HG02610 (cell line): ENCODE measurements at regions not wholly inside any gene's neighbourhood (a gene's known extent, or its start where the extent isn't known, plus 50 kb on each side); places are given as distances from the start of the nearest gene placed in this dataset.

Experiments used
- ATAC-seq: cut with Tn5 transposase; IDR thresholded peaks from one replicate; pipeline ENCODE4 v1.9.1; 2021; ENCODE audit warnings: mild to moderate bottlenecking, moderate library complexity; ENCODE audit not compliant: unreplicated experiment

DNA sequence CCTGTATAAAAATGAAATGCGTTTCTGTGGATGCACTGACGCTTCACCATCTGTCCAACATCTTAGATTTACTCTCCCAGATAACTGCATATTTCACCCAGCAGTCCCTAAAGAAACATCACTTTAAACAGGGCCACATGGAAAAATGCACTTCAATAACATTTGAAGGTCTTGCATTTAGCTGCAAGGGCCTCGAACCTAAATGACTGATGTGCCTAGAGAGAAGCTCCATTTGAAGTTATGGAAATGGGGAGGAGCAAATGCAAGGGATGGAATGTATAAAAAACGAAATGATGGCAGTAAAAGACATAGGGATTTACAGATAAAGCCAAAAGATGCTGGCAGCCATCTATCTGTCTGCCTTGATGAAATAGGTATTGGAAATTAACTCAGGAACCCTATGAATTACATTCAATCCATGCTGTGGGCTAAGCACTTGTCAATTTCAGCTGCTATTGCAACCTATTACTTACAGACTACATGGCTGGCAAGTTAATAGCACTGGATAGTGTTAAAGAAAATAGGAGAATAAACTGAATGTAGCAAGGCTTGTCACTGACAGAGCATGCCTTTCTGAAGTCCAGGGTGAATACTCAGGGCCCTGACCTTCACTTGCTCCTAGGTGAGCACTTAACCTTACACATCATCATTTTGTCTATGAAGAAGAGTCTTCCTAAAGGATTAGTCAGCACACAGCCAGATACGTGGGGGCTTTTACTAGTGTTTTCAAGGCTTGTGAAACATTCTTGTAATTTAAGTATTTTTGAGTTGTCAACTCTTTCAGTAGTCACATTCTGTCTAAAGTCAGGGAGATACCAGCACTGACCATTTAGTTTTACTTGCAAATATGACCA lies 963.4 kb downstream of the PCDH17 start:
- ATAC-seq, result no peak

DNA sequence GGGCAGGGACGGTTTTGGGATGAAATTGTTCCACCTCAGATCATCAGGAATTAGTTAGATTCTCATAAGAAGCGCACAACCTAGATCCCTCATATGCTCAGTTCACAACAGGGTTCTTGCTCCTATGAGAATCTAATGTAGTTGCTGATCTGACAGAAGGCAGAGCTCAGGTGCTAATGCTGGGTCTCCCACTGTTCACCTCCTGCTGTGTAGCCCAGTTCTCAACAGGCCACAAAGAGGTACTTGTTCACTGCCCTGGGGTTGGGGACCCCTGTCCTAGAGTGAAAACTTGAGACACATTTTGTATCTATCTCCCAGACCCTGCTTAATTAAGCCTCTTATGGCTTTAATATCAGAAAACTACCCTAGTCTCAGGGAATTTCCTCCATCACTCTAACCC lies 966.0 kb downstream of the PCDH17 start:
- ATAC-seq, result no peak

DNA sequence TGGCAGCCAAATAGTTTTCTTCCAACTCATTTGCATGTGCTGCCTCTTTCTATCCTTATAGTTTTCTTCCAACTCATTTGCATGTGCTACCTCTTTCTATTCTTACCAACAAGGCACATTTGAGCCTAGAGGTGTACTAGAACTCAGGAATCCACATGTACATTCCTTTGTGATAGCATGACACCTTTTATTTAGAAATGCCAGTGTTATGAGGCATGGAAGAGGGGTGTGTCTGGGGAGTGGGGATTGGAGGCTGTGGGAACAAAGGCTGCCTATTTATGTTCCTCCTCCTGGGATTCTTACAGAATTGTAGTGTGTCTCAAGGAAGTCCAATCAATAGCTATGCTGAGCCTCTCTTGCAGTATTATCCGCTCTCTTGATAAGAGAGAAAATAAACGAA lies 966.7 kb downstream of the PCDH17 start:
- ATAC-seq, result no peak

DNA sequence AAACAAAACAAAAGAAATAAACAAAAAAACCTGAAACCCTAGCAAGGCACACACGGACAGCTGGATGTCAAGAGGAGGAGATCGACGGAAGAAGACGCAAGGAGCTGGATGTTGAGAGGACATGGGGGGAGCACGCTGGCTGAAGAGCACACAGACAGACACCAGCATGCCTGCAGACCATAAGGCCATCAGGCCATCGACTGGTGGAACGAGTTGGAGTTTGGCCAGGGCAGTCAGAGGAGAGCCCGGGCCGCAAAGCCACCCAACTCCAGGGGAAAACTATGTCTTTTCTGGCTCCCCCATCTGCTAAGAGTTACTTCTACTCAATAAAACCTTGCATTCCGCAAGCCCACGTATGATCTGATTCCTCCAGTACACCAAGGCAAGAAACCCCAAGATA lies 979.6 kb downstream of the PCDH17 start:
- ATAC-seq, result no peak

DNA sequence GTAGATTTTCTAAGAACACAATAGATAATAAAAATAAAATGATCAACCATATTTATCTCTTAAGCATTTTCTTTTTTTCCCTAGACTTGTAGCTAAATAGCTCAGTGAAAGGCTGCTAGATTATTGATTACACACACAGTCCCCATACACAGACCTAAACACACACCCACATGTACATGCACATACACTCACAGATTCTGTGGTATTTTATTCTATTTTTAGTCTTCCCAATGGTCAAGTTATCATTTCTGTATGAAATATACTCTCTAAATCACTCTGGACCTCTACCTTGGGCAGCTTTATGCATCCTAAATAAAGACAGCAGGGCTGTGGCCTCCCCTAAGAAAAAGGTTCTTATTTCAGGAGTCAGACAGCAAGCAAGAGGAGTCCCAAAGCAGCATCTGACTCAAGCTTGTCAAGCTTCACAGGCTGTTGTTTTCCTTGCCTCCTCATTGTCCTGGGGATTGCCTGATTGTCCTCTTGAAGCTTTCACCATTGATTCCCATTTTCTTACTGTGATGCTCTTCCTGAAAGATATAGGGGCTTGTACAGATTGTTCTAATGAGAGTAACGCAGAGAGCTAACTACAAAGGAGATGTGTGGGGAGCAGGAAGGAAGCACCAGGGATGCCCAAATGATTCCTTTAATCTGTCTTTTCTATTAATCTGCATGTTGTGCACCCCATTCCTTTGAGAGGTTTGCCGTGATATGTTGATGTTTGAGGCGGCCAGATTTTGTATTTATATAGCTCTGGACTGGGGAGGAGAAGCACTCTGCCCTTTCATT lies 986.5 kb downstream of the PCDH17 start:
- no peak for ATAC-seq

DNA sequence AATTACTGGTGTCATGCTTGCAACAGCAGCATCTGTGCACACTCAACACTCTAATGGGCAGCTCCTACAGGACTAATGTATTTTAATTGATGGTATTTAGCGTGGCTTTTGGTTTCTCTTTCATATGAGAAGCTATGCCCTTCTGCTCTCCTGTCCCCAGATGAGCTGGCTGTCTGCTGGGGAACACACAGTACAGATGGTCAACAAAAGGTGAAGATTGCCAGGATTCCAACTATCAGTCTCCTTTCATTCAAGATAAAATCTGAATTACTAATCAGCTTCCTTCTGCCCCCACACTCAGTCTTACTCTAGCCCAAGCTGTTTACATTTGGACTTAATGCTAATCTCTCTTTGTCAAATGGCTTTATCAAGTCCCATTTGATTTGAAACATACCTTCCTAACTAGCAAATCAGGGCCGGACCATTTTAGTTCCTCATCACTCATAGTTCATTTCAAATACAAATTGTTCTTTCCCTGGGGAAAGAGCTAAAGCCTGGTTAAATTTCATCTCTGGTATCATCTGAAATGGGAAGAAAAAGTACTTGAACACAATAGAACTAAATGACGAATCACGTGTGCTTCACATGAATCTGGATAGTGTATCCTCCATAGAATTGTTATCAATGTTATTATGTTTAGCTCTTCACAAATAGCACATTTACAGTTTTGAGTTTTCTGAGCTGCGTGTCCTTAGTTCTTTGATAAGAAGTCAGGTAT lies 988.0 kb downstream of the PCDH17 start:
- ATAC-seq, result peak; percentile 75

DNA sequence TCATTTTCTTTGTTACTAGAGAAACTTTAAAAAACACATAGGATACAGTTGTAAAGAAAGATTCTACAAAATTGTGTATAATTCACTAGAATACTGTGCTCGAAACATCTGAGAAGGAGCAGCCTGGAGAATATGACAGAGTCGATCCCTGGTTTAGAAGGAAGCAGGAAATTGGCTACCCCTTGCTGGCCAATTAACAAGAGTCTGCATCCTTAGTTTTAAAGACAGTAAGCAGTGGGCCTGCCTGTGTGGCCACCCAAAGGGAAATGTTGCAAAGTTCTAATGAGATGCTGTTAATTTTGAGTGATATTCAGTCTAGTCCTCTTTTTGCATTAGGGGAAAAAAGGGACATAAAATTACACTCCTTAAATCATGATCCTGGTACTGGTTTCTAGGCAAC lies 988.6 kb downstream of the PCDH17 start:
- ATAC-seq, result no peak

DNA sequence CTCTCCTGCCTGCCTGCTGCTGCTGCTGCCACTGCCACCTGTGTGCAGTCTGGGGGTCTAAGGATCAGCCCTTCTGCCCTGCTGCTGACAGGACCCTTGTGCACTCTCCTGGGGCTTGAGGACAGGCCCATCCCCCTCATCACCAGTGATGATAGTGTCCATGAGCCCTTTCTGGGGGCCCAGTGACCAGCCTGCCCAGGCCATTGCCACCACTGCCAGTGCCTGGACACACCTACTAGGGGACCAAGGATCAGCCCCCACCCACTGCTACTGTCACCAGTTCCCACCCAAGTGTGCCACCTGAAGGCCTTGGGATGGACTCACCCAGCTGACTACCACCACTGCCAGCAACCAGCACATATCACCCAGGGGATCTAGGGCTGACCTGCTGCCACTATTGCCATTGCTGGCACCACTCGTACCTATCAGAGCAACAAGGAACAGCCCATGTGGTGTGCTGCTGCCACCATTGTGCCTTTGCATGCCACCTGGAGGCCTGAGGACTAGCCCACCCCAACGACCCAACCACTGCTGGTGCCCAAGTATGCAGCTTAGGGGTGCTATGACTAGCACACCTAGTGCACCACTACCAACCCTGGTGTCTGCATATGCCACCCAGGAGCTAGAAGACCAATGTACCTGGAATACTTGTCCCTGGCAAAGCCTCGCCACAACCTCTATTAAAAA lies 994.3 kb downstream of the PCDH17 start:
- ATAC-seq, result no peak

DNA sequence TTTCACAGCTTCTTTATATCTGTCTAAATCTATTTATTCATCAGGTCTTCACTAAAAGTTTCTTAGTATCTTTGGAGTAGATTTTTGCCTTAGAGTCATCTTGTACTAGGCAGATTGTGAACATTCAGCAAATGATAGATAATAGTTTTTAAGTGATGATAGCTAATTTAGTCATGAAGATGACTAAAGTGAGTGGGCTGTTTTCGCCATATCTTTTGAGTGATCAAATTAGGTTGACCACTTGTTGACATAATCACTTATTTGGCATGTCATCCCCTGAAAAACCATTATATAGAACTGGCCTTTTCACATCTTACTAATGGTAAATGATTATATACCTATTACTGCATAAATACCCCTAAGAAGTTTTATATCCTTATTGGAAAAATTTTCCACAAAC lies 999.2 kb downstream of the PCDH17 start:
- ATAC-seq, result no peak

DNA sequence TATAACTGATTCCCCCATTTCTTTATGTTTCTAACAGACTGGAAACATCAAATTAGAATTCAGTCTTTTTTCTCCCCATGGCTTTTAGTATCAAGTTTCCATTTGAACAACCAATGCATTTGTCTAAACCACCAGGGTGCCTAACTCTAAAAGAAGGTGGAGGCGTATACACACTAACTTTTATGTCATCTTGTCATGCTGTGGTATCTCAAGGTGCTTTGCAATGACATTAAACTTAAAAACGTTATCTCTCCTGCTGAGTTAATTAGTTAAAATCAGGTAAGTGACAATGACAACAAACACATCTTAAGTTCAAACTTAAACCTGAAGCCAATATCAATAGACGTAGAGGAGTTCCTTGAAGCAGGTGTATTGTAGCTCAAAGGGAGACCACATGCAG lies 1001.7 kb downstream of the PCDH17 start:
- ATAC-seq, result no peak

DNA sequence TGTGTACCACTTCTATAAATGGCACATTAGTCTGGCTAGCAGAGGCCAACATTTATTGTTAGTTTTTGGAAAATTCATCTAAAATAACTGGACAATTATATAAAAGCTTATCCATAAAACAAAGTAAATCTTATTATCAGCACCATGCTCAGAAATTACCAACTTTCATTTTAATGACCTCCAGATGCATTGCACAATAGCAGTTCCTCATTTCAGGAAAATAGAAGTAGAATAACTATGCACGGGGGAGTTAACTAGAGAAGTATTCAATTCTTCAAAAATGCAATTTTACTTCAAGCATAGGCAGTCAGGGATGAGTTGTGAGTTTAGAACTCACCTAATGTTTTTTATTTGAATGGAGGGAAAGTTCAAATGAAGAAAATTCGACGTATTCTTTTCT lies 1023.5 kb downstream of the PCDH17 start:
- no peak for ATAC-seq

DNA sequence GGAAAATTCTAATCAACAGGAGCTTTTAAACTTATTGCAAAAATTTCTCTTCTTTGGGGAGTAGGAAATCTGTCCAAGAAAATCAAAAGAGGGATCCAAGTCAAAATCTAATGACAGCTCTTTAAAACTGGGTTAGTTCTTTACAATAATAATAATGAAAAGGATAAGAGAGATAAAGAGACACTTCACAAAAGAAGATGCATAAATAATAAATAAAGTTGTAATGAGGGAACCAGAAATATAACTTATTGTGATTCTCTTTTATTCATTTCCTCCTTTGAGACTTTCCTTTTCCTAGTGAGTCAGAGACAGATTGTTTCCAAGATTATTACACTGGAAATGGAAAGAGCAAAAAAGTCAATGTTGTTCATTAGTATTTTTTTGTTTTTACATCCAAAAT lies 1029.3 kb downstream of the PCDH17 start:
- no peak for ATAC-seq

DNA sequence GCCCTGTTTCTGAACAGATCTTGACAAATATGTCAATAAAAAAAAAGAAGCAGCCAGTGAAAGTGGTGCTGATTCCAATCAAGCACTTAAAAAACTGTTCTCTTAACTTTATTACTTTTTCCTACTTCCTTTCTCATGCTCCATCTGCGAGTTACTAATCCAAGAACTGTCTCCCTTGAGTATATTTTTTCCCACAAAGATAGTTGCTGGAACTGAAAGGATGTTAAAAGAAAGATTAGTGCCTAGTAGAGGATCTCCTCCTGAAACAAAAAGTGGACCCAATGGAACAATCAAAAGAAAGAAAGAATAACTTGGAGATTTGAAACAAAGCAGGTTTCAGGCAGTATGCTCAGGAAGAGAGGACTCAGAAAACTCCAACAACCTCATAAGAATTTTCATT lies 1034.8 kb downstream of the PCDH17 start:
- ATAC-seq, result no peak

DNA sequence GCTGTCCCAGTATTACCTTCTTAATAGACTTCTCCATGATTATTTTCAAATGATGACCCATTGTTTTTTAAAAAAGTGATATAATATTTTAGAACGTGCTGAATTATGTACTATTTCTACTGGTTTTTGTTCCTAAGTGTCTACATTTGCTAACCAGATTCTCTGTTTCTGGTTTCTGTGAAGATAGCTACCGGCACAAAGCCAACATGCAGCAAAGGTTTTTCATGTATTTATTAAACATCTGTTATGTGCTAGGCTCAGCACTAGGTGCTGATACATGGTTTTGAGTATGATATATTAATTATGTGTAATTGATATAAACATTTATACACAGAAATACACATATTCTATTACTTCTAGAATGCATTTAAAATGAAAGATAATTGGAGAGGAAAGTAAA lies 1035.6 kb downstream of the PCDH17 start:
- ATAC-seq, result no peak

DNA sequence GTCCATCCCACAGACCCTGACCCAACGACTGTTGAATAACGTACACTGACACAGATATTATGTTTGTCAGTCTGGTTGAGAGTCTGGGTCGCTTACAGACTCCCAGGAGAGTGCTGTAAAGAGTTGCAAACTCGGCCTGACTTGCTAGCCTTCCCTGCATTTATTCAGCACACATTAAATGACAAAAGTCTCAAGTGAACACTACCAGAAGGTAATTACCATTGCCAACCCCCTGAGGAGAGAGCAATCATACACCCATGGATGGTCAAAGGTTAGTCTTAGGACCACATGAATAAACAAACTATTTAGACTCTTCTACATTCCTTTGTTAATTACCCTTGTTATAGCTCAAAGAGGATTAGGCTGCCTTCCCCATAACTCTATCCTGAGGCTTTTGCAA lies 1048.6 kb downstream of the PCDH17 start:
- no peak for ATAC-seq

DNA sequence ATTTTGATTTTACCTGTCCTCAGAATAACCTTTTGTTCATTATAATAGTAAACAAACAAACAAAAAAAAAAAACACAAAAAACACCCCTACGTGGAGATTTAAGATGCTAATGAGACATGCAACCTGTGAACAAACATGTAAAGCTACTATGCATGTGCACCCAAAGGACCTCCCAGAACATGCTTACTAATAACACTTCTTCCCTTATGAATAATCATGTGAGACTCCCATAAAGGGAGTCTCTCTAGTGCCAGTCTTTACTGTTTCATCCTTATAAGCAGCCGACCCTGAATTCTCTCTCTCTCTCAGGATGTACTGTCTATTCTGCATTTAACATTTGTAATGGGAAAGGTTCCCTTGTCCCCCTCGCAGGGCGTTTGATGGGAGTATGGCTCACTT lies 1051.1 kb downstream of the PCDH17 start:
- ATAC-seq, result no peak

DNA sequence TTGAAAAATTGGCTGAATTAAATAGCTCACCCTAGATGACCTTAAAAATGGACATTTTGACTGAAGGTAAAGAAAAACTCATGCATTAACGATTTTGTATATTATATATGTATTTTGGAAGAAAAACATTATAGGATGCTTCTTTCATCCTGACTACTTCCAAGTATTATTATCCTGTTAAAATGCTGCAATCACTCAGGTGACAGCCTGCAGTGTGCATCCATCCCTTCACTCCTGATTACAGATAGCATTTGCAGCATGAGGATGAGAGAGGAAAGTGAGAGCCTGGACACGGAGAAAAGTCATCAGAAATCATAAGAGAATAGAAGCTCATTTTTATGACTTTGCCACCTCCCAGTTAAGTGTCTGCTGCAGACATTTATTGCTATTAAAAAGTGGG lies 1055.6 kb downstream of the PCDH17 start:
- no peak for ATAC-seq

DNA sequence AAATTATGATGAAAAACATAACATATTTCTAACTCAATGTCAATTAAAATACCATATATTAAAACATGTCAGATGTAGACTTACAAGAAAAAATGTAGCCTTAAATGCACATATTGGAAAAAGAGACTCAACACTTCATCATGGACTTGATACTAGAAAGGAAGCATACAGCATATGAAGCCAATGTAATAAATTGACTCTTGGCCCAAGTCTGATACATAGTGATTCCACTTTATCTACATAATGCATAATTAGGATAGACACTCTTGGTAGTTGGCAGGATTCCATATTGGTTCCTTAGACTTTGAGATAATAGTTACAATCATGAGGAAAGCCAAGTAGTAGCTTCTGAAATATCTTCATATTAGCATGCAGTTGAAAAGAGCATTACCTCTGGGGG lies 1067.0 kb downstream of the PCDH17 start:
- ATAC-seq, result no peak

DNA sequence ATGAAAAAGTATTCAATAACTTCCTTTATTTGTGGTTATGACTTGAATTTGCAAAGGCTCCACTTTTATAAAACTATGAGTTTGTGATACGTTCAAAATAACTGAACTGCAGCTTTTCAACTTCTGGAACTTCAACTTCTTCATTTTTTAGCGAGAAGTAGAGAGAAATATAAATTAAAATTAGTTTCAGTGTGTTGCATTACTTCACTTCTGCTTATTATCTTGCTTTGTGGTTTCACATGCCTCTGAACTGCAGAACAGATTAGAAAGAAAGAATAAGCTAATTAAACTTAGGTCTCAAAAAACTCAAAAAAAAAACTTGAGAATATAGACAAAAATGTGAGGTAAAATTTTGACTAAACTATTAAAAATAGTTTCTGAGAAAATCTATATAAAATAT lies 1073.4 kb downstream of the PCDH17 start:
- ATAC-seq, result no peak

DNA sequence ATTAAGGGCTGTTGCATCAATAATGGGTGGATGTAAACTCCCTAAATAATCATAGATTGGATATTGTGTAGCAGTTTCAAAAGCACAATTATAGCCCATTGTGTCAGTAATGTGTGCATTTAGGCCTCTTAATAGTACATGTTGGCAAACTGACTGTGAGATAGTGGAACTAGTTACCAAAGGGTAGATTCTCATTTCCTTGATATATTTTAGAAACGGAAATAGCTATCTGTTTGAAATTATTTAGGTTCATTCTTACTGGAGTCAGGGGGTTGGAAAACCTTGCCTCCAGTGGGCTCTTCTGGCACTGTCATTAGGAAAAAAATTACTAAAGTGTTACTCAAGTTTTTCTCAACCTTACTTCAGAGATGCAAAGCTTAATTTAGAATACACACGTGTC lies 1074.9 kb downstream of the PCDH17 start:
- no peak for ATAC-seq

DNA sequence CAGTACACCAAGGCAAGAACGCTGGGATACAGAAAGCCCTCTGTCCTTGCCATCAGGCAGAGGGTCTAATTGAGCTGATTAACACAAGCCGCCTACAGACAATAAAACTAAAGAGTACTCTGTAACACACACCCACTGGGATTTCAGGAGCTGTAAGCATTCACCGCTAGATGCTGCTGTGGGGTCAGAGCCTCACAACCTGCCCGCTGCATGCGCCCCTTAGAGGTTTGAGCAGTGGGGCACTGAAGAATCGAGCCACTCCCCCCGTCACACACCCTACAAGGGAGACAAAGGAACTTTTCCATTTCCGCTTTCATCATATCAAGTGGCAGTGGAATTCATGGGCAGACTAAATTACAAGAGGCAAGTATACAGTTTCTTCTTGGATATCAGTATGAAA lies 1080.6 kb downstream of the PCDH17 start:
- no peak for ATAC-seq
